ENCODE measurements at regions not wholly inside any gene's neighbourhood (a gene's known extent, or its start where the extent isn't known, plus 50 kb on each side); places are given as distances from the start of the nearest gene placed in this dataset.

DNA sequence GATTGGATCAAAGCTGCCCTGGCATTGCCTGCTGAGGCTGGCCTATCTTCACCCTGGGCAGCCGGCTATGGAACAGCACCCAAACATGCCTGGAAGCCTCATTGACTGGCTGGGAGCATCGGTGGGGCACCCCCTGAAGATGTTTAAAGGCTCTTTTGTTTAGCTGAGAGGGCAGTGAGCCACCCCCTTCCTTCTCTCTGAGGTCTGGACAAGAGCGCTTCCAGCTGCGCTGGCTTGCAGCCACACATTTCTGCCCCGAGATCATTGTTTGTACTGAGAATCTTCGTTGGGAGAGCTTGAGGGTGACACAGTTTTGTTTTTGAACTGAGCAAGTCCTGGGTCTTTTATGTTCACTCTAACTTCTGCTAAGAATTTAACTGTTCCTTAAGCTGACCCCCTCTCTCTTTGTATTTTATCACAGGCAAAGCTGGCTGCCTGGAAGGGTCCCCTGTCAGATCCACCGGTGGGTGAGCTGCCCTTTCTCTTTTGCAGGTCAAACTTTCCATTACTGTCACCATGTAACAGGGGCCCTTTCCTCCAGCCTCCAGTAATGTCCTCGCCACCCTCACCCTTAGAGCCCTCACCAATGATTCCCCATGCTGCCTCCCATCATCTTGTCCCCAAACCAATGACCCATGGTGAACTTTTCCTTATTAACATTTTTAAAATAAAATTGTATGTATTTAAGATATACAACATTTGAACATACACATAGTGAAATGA lies 212.2 kb downstream of the KIF26A start:
- no peaks in the 10 kb centered on the region for H3F3A ChIP-seq (replicated peaks; ENCODE audit: low read depth)
- no peaks in the 10 kb centered on the region for H3K36me3 ChIP-seq (ENCODE audit: insufficient read depth)
- no peak overlapping the region for H3K27ac ChIP-seq (ENCODE audit: low read depth)
- Mint-ChIP-seq H3K27ac (no peak overlapping the region), H3K4me3 (no peak overlapping the region), H3K9me3 (peaks cover 2% of the 10 kb centered on the region; the same call in 2 of the 3 replicates), H3K4me1 (no peaks in the 10 kb centered on the region; the same call in 2 of the 3 replicates), H3K36me3 (ENCODE audit: low read depth) (no peaks in the 10 kb centered on the region), H3K27me3 (ENCODE audit: insufficient read depth, low read depth, poor library complexity) (peaks cover 3% of the 10 kb centered on the region)
- H2AFZ ChIP-seq = no peak overlapping the region
- ATAC-seq (no peak), DNase-seq (ENCODE audit: low spot score) (no peak)
- no peaks in the 10 kb centered on the region for H3K27me3 ChIP-seq (ENCODE audit: insufficient read depth)
- no peaks in the 10 kb centered on the region for H3K9me2 ChIP-seq (ENCODE audit: insufficient read depth)
- no peak overlapping the region for H3K4me2 ChIP-seq
- no peaks in the 10 kb centered on the region for H4K20me1 ChIP-seq (replicated peaks; ENCODE audit: insufficient read depth)
- H3K4me1 ChIP-seq (ENCODE audit: insufficient read depth) = no peaks in the 10 kb centered on the region
- H3K4me3 ChIP-seq = no peak overlapping the region
- no peaks in the 10 kb centered on the region for H3K79me2 ChIP-seq (replicated peaks; ENCODE audit: insufficient read depth)
- no peak for TF ChIP-seq CTCF (conservative IDR thresholded peaks at IDR 0.05; ENCODE audit: low read depth in 2 of 2)
- no peak for TF ChIP-seq ZNF114 (CRISPR knock-in tag; IDR thresholded peaks at IDR 0.05)
- TF ChIP-seq POLR2AphosphoS5 (IDR thresholded peaks at IDR 0.05; ENCODE audit: low read depth) = no peak
- TF ChIP-seq ZNF331 (CRISPR knock-in tag; IDR thresholded peaks at IDR 0.05; ENCODE audit: low read depth) = no peak
- no peak for TF ChIP-seq ETS1 (IDR thresholded peaks at IDR 0.05)
- TF ChIP-seq, protein P1, sequence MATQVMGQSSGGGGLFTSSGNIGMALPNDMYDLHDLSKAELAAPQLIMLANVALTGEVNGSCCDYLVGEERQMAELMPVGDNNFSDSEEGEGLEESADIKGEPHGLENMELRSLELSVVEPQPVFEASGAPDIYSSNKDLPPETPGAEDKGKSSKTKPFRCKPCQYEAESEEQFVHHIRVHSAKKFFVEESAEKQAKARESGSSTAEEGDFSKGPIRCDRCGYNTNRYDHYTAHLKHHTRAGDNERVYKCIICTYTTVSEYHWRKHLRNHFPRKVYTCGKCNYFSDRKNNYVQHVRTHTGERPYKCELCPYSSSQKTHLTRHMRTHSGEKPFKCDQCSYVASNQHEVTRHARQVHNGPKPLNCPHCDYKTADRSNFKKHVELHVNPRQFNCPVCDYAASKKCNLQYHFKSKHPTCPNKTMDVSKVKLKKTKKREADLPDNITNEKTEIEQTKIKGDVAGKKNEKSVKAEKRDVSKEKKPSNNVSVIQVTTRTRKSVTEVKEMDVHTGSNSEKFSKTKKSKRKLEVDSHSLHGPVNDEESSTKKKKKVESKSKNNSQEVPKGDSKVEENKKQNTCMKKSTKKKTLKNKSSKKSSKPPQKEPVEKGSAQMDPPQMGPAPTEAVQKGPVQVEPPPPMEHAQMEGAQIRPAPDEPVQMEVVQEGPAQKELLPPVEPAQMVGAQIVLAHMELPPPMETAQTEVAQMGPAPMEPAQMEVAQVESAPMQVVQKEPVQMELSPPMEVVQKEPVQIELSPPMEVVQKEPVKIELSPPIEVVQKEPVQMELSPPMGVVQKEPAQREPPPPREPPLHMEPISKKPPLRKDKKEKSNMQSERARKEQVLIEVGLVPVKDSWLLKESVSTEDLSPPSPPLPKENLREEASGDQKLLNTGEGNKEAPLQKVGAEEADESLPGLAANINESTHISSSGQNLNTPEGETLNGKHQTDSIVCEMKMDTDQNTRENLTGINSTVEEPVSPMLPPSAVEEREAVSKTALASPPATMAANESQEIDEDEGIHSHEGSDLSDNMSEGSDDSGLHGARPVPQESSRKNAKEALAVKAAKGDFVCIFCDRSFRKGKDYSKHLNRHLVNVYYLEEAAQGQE (IDR thresholded peaks at IDR 0.05; ENCODE audit: unreplicated experiment) = no peak
- no peak for TF ChIP-seq CREB1 (CRISPR knock-in tag; IDR thresholded peaks at IDR 0.05; ENCODE audit: low read depth)
- TF ChIP-seq JUNB (IDR thresholded peaks at IDR 0.05; ENCODE audit: unreplicated experiment) = no peak
- no peak for TF ChIP-seq EZH2 (IDR thresholded peaks at IDR 0.05; ENCODE audit: low read depth, unreplicated experiment)
- TF ChIP-seq, protein P2, sequence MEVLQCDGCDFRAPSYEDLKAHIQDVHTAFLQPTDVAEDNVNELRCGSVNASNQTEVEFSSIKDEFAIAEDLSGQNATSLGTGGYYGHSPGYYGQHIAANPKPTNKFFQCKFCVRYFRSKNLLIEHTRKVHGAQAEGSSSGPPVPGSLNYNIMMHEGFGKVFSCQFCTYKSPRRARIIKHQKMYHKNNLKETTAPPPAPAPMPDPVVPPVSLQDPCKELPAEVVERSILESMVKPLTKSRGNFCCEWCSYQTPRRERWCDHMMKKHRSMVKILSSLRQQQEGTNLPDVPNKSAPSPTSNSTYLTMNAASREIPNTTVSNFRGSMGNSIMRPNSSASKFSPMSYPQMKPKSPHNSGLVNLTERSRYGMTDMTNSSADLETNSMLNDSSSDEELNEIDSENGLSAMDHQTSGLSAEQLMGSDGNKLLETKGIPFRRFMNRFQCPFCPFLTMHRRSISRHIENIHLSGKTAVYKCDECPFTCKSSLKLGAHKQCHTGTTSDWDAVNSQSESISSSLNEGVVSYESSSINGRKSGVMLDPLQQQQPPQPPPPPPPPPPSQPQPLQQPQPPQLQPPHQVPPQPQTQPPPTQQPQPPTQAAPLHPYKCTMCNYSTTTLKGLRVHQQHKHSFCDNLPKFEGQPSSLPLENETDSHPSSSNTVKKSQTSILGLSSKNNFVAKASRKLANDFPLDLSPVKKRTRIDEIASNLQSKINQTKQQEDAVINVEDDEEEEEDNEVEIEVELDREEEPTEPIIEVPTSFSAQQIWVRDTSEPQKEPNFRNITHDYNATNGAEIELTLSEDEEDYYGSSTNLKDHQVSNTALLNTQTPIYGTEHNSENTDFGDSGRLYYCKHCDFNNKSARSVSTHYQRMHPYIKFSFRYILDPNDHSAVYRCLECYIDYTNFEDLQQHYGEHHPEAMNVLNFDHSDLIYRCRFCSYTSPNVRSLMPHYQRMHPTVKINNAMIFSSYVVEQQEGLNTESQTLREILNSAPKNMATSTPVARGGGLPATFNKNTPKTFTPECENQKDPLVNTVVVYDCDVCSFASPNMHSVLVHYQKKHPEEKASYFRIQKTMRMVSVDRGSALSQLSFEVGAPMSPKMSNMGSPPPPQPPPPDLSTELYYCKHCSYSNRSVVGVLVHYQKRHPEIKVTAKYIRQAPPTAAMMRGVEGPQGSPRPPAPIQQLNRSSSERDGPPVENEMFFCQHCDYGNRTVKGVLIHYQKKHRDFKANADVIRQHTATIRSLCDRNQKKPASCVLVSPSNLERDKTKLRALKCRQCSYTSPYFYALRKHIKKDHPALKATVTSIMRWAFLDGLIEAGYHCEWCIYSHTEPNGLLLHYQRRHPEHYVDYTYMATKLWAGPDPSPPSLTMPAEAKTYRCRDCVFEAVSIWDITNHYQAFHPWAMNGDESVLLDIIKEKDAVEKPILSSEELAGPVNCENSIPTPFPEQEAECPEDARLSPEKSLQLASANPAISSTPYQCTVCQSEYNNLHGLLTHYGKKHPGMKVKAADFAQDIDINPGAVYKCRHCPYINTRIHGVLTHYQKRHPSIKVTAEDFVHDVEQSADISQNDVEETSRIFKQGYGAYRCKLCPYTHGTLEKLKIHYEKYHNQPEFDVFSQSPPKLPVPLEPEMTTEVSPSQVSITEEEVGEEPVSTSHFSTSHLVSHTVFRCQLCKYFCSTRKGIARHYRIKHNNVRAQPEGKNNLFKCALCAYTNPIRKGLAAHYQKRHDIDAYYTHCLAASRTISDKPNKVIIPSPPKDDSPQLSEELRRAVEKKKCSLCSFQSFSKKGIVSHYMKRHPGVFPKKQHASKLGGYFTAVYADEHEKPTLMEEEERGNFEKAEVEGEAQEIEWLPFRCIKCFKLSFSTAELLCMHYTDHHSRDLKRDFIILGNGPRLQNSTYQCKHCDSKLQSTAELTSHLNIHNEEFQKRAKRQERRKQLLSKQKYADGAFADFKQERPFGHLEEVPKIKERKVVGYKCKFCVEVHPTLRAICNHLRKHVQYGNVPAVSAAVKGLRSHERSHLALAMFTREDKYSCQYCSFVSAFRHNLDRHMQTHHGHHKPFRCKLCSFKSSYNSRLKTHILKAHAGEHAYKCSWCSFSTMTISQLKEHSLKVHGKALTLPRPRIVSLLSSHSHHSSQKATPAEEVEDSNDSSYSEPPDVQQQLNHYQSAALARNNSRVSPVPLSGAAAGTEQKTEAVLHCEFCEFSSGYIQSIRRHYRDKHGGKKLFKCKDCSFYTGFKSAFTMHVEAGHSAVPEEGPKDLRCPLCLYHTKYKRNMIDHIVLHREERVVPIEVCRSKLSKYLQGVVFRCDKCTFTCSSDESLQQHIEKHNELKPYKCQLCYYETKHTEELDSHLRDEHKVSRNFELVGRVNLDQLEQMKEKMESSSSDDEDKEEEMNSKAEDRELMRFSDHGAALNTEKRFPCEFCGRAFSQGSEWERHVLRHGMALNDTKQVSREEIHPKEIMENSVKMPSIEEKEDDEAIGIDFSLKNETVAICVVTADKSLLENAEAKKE (CRISPR knock-in tag; IDR thresholded peaks at IDR 0.05) = no peak
- no peak for TF ChIP-seq STAT1 (IDR thresholded peaks at IDR 0.05; ENCODE audit: unreplicated experiment)
- TF ChIP-seq EZH2phosphoT487 (IDR thresholded peaks at IDR 0.05; ENCODE audit: unreplicated experiment) = no peak
- TF ChIP-seq NANOG (IDR thresholded peaks at IDR 0.05; ENCODE audit: borderline replicate concordance) = no peak

Data from GM23338 (cell line).